ENCODE measurements at regions not wholly inside any gene's neighbourhood (a gene's known extent, or its start where the extent isn't known, plus 50 kb on each side); places are given as distances from the start of the nearest gene placed in this dataset.

- TF ChIP-seq, protein P1, sequence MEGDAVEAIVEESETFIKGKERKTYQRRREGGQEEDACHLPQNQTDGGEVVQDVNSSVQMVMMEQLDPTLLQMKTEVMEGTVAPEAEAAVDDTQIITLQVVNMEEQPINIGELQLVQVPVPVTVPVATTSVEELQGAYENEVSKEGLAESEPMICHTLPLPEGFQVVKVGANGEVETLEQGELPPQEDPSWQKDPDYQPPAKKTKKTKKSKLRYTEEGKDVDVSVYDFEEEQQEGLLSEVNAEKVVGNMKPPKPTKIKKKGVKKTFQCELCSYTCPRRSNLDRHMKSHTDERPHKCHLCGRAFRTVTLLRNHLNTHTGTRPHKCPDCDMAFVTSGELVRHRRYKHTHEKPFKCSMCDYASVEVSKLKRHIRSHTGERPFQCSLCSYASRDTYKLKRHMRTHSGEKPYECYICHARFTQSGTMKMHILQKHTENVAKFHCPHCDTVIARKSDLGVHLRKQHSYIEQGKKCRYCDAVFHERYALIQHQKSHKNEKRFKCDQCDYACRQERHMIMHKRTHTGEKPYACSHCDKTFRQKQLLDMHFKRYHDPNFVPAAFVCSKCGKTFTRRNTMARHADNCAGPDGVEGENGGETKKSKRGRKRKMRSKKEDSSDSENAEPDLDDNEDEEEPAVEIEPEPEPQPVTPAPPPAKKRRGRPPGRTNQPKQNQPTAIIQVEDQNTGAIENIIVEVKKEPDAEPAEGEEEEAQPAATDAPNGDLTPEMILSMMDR (IDR thresholded peaks at IDR 0.05; ENCODE audit: extremely low read depth, insufficient read depth, missing control alignments), result no peak
- in situ Hi-C loops (cut with MboI; ENCODE audit: low pct_unique_long_range_greater_than_20kb, low sequenced_read_pairs, unreplicated experiment), result no loop called here
- no peak for DNase-seq (ENCODE audit: low spot score)
Measured at GRCh38 chr4:164359881-164360280, 394.1 kb upstream of the SMIM31 start.

DNA sequence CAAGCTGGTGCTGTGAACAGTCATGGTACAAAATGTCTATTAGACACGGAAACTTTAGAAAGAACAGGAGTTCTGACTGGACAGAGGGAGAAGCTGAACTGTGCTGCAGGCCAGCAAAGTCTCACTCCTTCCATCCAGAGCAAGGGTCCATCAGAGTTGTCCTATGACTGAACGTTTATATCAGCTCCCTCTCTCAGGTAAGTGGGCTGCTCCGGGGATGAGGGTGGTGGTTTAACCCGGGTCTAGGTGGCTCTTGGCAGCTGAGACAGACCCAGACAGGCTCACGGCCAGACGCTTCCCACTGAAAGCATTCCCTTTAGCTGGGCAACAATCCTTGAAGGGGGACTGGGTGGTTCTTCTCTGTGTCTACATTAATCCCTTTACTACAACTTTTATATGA, 385.0 kb upstream of the SMIM31 start:
- in situ Hi-C loops (cut with MboI; ENCODE audit: low pct_unique_long_range_greater_than_20kb, low sequenced_read_pairs, unreplicated experiment), result no loop called here
- no peak for DNase-seq (ENCODE audit: low spot score)
- TF ChIP-seq, protein P1 (IDR thresholded peaks at IDR 0.05; ENCODE audit: extremely low read depth, insufficient read depth, missing control alignments), result no peak

DNA sequence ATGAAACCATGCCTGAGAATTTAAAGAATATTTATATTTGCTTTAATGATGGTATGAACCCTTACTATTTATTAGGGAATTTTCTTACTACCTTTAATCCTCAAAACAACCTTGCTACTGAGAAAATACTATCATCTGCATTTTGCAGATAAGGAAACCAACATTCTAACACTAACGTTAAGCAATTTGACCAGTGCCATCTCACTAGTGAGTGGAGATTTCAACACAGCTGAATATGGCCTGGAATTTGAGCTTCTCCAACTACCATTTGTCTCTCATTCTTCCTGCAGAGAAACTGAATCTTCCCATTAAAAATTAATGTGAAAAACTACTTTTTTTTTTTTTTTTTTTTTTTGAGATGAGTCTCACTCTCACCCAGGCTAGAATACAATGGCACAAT, 380.9 kb upstream of the SMIM31 start:
- in situ Hi-C loops (cut with MboI; ENCODE audit: low pct_unique_long_range_greater_than_20kb, low sequenced_read_pairs, unreplicated experiment), result no loop called here
- TF ChIP-seq, protein P1 (IDR thresholded peaks at IDR 0.05; ENCODE audit: extremely low read depth, insufficient read depth, missing control alignments), result no peak
- no peak for DNase-seq (ENCODE audit: low spot score)

GRCh38 chr4:164377277-164377676, 376.7 kb upstream of the SMIM31 start:
- TF ChIP-seq, protein P1 (IDR thresholded peaks at IDR 0.05; ENCODE audit: extremely low read depth, insufficient read depth, missing control alignments), result no peak
- in situ Hi-C loops (cut with MboI; ENCODE audit: low pct_unique_long_range_greater_than_20kb, low sequenced_read_pairs, unreplicated experiment), result no loop called here
- DNase-seq (ENCODE audit: low spot score), result no peak

- TF ChIP-seq, protein P1 (IDR thresholded peaks at IDR 0.05; ENCODE audit: extremely low read depth, insufficient read depth, missing control alignments), result no peak
- in situ Hi-C loops (cut with MboI; ENCODE audit: low pct_unique_long_range_greater_than_20kb, low sequenced_read_pairs, unreplicated experiment), result no loop called here
- DNase-seq (ENCODE audit: low spot score), result no peak
Measured at GRCh38 chr4:164378361-164378760, 375.6 kb upstream of the SMIM31 start.

GRCh38 chr4:164379694-164380093, 374.2 kb upstream of the SMIM31 start:
- DNase-seq (ENCODE audit: low spot score), result no peak
- TF ChIP-seq, protein P1 (IDR thresholded peaks at IDR 0.05; ENCODE audit: extremely low read depth, insufficient read depth, missing control alignments), result no peak
- in situ Hi-C loops (cut with MboI; ENCODE audit: low pct_unique_long_range_greater_than_20kb, low sequenced_read_pairs, unreplicated experiment), result no loop called here

GRCh38 chr4:164381859-164382258, 372.1 kb upstream of the SMIM31 start:
- no peak for DNase-seq (ENCODE audit: low spot score)
- in situ Hi-C loops (cut with MboI; ENCODE audit: low pct_unique_long_range_greater_than_20kb, low sequenced_read_pairs, unreplicated experiment), result no loop called here
- TF ChIP-seq, protein P1 (IDR thresholded peaks at IDR 0.05; ENCODE audit: extremely low read depth, insufficient read depth, missing control alignments), result no peak

Data from GM13977 (cell line).